ENCODE measurements at regions not wholly inside any gene's neighbourhood (a gene's known extent, or its start where the extent isn't known, plus 50 kb on each side); places are given as distances from the start of the nearest gene placed in this dataset.

GRCh38 chr1:172738389-172738788, 79.5 kb downstream of the FASLG start:
- Histone ChIP-seq H3K27me3 (replicated peaks in 1 of 4; ENCODE audit: control insufficient read depth in 3 of 4, extremely low read depth in 1 of 4, insufficient read depth in 3 of 4, low read length in 3 of 4) (no peaks in the 10 kb centered on the region), H3K23ac (ENCODE audit: insufficient read length) (no peak overlapping the region), H3K9me3 (ENCODE audit: insufficient read depth in 2 of 2, low read depth in 1 of 2, low read length in 1 of 2) (no peaks in the 10 kb centered on the region), H3K79me1 (ENCODE audit: low read depth, low read length) (no peaks in the 10 kb centered on the region), H3K4ac (replicated peaks; ENCODE audit: insufficient read length, low read depth, low read length) (no peak overlapping the region), H3K18ac (ENCODE audit: extremely low read depth, low read length) (no peak overlapping the region), H2BK15ac (ENCODE audit: low read length) (no peak overlapping the region), H2BK12ac (ENCODE audit: low read depth, low read length) (no peak overlapping the region), H4K91ac (replicated peaks; ENCODE audit: insufficient read length, low read length) (no peak overlapping the region), H3K56ac (replicated peaks; ENCODE audit: insufficient read length, low read depth, low read length) (no peak overlapping the region), H4K20me1 (replicated peaks in 1 of 2; ENCODE audit: control insufficient read depth in 1 of 2, insufficient read depth in 2 of 2, low read length in 2 of 2) (no peaks in the 10 kb centered on the region), H3K14ac (ENCODE audit: insufficient read length) (no peak overlapping the region), H3K23me2 (ENCODE audit: low read depth, low read length) (no peaks in the 10 kb centered on the region; the same call in 1 of the 2 replicates), H3K36me3 (ENCODE audit: control insufficient read depth in 2 of 4, insufficient read depth in 4 of 4, low read length in 3 of 4) (no peaks in the 10 kb centered on the region), H2BK20ac (ENCODE audit: low read length) (no peak overlapping the region), H3K79me2 (ENCODE audit: control insufficient read depth in 1 of 2, insufficient read depth in 2 of 2, low read length in 2 of 2) (no peaks in the 10 kb centered on the region), H2BK5ac (ENCODE audit: low read depth, low read length) (no peak overlapping the region), H3K9ac (replicated peaks in 1 of 4; ENCODE audit: extremely low read depth in 1 of 4, low read depth in 3 of 4, low read length in 3 of 4) (no peak overlapping the region), H2BK120ac (replicated peaks; ENCODE audit: low read depth, low read length) (no peak overlapping the region), H3K4me3 (ENCODE audit: extremely low read depth in 1 of 4, insufficient read depth in 2 of 4, low read depth in 3 of 4, low read length in 4 of 4) (no peak overlapping the region), H3K27ac (ENCODE audit: low read depth, low read length) (no peak overlapping the region), H2AFZ (ENCODE audit: low read length) (no peak overlapping the region), H3K4me2 (ENCODE audit: insufficient read depth in 1 of 2, low read depth in 2 of 2, low read length in 2 of 2) (no peak overlapping the region), H4K8ac (ENCODE audit: extremely low read depth, insufficient read depth, low read length) (no peak overlapping the region), H4K5ac (ENCODE audit: insufficient read length, low read depth, low read length) (no peak overlapping the region), H3K4me1 (replicated peaks in 1 of 4; ENCODE audit: control insufficient read depth in 3 of 4, insufficient read depth in 4 of 4, low read length in 3 of 4) (no peaks in the 10 kb centered on the region), H2AK5ac (ENCODE audit: low read depth, low read length) (no peak overlapping the region)
- FAIRE-seq (no peak), DNase-seq (ENCODE audit: low read depth in 1 of 2, low spot score in 2 of 2) (no peak)
- CTCF ChIA-PET (ENCODE audit: partially characterized antibody): interaction anchor here (0.8 kb wide), 1 partner anchor 11 kb away, joined by 4 read pairs; no protein-coding TSS in a partner anchor
- POLR2A ChIA-PET (ENCODE audit: partially characterized antibody): no interaction called here
- TF ChIP-seq SAP30 (IDR thresholded peaks at IDR 0.05; ENCODE audit: insufficient read depth, insufficient replicate concordance, low read length) (no peak), RBBP5 (IDR thresholded peaks at IDR 0.05; ENCODE audit: borderline replicate concordance, low read depth, low read length) (no peak), CHD2 (IDR thresholded peaks at IDR 0.05; ENCODE audit: low read length) (no peak), SP2 (IDR thresholded peaks at IDR 0.05; ENCODE audit: low read length) (no peak), SUZ12 (IDR thresholded peaks at IDR 0.05; ENCODE audit: low read length) (no peak), CBX8 (IDR thresholded peaks at IDR 0.05; ENCODE audit: borderline replicate concordance, low read depth, low read length) (no peak), CTBP2 (IDR thresholded peaks at IDR 0.05; ENCODE audit: borderline replicate concordance, insufficient read depth, insufficient read length, low read length) (no peak), EZH2 (IDR thresholded peaks at IDR 0.05; ENCODE audit: low read depth, low read length, severe bottlenecking) (no peak), BACH1 (IDR thresholded peaks at IDR 0.05; ENCODE audit: low read length) (no peak), GABPA (IDR thresholded peaks at IDR 0.05; ENCODE audit: borderline replicate concordance, insufficient read depth, low read length) (no peak), TAF1 (IDR thresholded peaks at IDR 0.05; ENCODE audit: low read depth, low read length) (no peak), HDAC6 (IDR thresholded peaks at IDR 0.05; ENCODE audit: low read depth, low read length) (no peak), KDM4A (IDR thresholded peaks at IDR 0.05; ENCODE audit: low read depth, low read length, severe bottlenecking) (no peak), SP1 (IDR thresholded peaks at IDR 0.05; ENCODE audit: low read depth, low read length) (no peak), JUND (IDR thresholded peaks at IDR 0.05; ENCODE audit: low read length) (no peak)
- 85% methylated on average over 2 of the region's 2 CpGs; no CpG with 5 or more reads in 1 of the 2 experiments for WGBS, 2 experiments (ENCODE audit: extremely low coverage in 1 of 2, insufficient coverage in 1 of 2, insufficient read length in 1 of 2, insufficient replicate concordance in 2 of 2, low coverage in 1 of 2, low lambda C conversion rate in 2 of 2, missing lambda C conversion rate in 1 of 2)

All from H1 (cell line).